ENCODE measurements at regions not wholly inside any gene's neighbourhood (a gene's known extent, or its start where the extent isn't known, plus 50 kb on each side); places are given as distances from the start of the nearest gene placed in this dataset.
"Not testable (repeated sequence)": the region's sequence is repeated elsewhere in the genome, so short reads cannot be mapped to it uniquely, and the experiment has no call there.

DNA sequence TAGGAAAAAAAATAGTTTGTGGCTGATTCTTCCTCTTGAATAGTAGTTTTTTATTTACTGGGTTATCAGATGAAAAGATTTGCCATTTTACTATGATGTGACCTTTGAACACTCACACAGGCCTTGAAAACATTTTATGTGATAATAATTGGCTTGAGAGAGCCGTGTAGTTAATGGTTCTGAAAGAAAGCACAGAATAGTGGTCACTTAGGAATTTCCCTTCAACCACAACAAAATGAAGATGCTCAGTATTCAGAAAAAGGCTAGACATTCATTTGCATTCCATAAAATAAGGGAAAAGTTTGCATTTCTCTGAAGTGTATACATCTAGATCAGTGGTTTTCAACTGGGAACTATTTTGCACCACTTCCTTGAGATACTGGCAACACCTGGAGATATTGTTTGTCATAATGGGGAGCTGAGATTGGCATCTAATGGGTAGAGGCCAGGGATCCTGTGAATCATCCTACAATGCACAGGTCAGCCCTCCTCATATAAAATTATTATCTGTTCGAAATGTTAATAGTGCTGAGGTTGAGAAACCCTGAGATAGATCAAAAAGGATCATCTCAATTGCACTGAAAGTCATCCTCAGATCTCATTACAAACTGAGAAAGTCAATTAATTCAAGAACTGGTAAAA is 446.4 kb upstream of the CCNG1 start:
- DNase-seq (ENCODE audit: low read depth), result no peak

DNA sequence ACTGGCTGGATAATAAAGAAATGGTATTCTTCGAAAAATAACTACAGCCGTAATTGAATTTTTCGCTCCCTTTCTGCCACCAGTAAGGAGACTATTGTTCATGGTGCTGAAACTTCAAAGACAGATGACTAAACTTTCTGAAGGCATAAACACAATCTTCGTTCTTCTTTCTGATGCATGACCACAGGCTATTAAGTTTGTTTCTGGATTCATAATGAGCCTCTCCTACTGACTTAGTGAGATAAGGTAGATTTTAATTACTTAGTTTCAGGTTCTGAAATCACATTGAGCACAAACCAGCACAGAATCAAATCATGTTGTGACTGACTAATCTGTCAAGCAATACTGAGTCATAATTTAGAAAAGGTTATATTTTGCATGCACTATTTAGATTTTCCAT is 441.8 kb upstream of the CCNG1 start:
- DNase-seq (ENCODE audit: low read depth), result no peak

DNA sequence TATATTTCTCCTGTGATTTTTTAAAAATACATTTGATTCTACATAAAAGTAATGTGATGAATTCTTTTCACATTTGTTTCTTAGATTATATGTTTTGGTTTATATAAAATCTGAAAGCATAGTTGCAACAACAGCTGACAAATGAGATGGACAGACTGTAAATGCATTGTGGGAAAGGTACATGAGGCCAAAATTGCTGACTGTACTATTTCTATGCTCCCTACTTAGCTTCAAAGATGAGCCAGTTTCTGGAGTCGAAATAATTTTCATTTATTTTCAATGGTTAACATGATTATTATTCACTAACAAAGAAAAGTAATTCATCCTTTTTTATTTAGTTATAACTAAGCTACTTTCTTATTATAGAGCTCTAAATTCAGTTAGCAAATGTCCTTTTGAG is 441.3 kb upstream of the CCNG1 start:
- no peak for DNase-seq (ENCODE audit: low read depth)

DNA sequence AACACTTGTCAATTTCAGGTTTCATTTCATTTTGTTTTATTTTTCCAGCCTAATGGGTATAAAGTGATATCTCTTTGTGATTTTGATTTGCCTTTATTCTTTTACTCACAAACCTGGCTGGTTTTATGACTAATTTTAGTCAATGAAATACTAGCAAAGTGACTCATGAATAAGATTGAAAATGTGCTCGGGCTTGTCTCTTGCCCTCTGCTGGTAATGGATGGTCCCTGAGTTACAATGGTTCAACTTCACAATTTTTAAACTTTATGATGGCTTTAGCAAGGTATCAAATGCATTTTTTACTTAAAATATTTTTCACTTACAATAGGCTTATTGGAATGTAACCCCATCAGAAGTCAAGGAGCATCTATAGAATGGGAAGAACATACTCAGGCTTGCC is 431.4 kb upstream of the CCNG1 start:
- peak; percentile 2 for DNase-seq (ENCODE audit: low read depth)

DNA sequence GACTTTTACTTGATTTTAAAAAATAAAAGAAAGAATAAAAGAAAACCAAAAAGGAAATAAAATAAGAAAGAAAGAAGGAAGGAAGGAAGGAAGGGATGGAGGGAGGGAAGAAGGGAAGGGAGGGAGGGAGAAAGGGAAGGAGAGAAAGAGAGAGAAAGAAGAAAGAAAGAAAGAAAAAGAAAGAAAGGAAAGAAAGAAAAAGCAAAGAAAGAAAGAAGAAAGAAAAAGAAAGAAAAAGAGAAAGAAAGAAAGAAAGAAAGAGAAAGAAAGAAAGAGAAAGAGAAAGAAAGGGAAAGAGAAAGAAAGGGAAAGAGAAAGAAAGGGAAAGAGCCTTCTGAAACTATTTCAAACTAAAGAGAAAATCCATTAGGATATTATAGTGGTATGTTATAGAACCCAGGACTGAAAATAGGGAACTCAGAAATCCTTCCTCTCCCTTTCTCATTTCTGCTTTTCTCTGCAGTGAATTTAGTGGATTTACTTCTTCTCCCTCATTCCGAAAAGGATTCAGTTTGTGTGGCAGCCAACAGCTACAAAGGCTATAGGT is 414.7 kb upstream of the CCNG1 start:
- no peak for DNase-seq (ENCODE audit: low read depth)

DNA sequence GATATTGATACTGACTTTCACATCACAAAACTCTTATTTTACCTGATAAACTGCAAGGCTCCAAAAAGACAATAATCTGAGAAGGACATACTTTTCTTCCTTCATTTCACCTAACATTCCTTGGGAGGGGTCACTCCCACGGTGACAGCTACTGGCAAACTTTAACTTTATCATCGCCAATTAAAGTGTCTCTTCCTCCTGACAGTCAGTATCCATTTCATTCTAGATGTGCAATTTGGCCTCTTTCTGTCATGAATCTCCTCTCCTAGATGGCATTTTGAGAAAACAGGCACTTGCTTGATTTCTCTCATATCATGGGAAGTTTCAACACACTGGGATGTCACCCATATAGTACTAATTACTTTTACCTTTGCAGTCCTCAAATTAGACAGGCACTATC is 413.5 kb upstream of the CCNG1 start:
- DNase-seq (ENCODE audit: low read depth), result no peak

DNA sequence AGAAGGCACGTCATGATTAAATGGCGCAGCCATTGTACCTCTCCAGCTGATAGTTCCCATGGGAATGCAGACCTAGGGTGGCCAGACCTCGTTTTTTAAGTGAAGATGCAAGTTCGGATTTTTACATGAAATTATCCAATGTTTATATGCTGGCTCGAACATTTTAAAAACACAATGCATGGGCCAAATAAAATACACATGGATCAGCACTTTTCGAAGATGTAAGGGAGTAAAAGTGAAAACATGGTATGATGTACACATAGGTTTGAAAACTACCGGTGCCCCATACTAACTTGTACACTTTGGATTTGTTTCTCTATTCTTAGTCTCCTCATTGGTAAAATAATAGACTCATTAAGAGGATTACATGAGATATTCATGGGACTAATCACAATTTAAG is 412.5 kb upstream of the CCNG1 start:
- no peak for DNase-seq (ENCODE audit: low read depth)

DNA sequence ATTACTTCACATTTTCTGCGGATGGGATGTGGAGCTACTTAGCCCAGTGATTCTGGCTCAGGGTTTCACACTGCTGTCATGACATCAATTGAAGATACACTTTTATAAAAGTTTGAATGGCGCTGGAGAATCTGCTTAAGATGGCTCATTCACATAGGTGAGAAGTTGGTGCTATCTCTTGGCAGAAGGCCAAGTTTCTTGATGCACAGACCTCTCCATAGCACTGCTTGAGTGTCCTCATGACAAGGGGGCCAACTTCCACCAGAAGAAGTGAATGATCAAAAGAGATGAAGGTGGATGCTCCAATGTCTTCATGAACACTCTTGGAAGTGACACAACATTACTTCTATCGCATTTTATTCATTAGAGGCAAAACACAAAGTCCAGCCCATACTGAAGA is 403.7 kb upstream of the CCNG1 start:
- DNase-seq (ENCODE audit: low read depth), result no peak

DNA sequence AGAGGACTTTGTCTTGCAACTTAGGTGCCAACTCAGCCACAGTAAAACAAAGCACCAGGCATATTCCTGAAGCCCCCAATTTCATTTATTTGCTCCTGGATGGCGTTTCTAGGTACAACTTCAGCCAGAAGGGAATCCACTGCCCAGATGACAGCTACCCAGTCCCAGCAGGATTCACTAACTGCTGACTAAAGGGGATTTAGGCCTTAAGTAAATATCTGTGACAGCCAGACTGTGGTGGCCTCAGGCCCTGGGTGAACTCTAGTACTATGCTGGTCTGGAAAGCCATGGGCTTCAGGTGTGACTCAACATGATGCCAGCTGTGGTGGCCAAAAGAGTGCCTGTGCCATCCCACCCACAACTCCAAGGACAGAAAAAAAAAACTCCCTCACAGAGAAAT is 396.1 kb upstream of the CCNG1 start:
- DNase-seq (ENCODE audit: low read depth), result no peak

DNA sequence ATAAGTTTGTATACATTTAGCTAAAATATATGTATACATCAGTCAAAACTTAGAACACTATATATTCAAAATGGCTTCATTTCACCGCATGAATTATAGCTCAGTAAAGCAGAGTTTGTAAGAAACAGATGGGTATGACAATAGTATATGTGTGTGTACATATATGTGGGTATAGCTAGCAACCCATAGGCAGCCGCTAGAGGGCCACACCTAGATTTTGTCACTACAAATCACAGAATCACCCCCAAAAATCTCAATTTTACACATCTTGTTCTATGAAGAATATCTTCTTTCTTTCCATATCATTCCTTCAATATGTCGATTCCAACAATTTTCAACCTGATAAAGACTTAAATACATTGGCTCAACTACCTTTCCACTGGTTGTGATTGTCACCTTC is 357.8 kb upstream of the CCNG1 start:
- DNase-seq (ENCODE audit: low read depth), result peak; percentile 6

DNA sequence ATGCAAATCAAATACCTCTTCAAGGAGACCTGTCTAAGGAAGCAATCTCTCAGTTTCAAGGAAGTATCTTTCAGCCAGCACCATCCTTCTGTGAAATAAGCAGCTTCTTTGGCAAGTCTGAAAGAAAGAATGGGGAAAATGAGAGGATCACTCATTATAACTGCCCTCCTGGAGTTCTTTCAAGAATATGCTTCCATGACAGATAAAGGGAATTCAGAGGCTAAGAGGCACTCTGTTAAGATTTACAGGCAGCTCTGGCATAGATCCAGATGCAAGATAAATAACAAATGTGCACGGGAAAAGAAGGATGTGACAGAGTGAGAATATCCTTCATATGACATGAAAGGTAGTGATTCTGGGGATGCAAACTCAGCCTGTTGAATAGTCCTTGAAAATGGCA is 348.2 kb upstream of the CCNG1 start:
- DNase-seq (ENCODE audit: low read depth), result no peak

DNA sequence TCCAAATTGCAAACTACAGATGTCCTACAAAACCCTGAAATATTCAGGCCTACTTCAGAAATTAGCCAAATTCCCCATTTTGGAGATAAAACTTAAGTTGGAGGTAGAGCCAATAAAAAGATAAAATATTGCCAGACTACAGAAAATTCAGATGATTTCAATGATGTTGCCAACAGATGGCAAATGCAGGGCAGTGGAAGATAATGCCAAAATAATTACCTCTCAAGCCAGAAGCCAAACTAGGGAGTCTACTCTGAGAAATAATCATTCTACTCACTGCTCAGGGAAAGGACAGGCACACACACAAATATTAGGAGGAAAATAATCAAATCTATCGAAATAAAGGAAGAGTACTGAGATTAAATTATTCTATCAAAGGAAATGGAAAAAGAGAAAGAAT is 347.5 kb upstream of the CCNG1 start:
- DNase-seq (ENCODE audit: low read depth), result no peak

DNA sequence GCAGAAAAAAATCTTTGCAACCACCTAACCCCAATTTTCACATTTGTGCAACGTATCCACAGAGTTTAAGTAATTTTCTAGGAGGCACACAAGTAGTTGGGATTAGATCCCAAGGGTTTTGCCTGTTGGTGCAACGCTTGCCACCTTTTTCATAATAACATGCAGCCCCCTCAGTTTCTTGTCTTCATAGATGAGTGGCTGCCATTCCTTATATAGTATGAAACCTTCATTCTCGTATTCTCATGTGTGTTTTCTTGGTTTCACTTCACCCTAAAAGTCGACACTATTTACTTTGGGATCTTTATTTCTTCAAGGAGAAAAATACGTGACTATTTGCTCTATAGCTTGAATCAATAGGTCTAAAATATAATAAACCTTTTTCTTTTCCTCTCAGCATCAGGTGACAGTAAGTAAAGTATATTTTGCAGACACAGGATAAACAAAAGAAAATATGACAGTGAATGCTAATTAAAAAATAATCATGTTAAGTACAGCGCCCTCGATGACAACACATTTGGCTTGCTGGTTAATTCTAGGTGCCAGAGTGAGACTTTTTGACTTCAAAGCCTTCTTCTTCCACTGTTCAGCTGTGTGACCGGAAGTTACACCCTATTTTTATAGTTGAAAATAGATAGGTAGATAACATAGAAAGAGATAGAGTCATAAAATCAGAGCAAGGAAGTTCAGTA is 342.8 kb upstream of the CCNG1 start:
- DNase-seq (ENCODE audit: low read depth), result no peak

DNA sequence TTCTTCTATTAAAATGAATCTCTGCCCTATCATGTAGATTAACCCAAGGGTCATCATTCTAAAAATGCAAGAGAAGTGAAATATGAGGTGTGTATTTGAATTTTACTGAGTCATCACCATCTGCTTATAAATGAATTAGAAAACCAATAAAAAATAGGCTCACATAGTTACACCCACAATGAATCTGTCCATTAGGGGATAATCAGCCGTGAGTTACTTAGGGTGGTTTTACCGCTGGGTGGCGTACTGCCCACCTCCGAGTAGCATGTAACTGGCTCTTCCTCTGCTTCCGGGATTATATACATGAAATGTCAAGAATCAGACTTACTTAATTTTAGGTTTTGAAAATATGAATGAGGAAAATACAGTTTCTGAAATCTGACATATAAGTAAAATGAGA is 332.9 kb upstream of the CCNG1 start:
- DNase-seq (ENCODE audit: low read depth), result no peak

DNA sequence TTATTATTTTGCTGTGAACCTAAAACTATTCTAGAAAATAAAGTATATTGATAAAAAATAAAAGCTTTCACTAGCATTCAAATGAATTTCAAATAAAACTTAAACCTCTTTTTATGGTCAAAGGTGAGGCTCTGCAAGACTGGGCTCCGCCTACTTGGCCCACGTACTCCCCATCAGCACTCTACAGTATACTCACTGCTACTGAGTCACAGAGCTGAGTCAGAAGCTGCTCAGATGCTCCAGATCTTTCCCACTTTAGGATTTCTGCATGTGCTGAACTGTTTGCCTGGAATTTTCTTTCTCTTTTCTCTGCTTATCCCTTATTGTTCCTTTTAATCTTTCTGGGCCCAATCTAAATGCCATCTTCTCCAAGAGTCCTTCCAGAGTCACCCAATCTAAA is 331.9 kb upstream of the CCNG1 start:
- DNase-seq (ENCODE audit: low read depth), result peak; percentile 0

DNA sequence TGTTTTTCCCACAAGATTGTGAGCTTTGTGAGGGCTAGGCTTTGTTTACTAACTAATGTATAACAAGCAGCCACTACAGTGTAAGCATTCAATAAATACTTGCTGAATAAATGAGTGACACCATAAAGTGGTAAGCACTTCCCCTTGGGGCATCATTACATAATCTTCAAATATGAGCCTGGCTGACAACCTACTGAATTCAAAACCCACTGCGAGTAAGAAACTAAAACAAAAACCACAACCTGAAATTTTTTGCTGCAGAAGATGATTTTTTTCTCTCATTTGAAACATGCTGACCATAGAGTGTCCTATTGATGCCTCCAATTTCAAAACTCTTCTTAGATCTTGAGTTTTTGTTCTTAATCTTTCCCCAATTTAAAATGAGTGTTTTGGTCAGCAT is 331.3 kb upstream of the CCNG1 start:
- DNase-seq (ENCODE audit: low read depth), result no peak

DNA sequence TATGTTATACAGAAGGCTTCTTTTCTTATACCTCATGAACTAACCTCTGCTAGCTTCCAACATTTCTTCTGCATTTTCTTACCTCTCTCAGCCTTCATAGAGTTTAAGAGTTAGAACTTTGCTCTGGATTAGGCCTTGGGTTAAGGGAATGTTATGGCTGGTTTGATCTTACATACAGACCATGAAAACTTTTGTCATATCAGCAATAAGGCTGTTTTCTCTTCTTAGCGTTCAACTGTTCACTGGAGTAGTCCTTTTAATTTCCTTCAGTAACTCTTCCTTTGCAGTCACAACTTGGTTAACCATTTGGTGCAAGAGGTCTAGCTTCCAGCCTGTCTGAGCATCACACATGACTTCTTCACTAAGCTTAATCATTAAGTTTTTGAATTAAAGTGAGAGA is 329.0 kb upstream of the CCNG1 start:
- no peak for DNase-seq (ENCODE audit: low read depth)

DNA sequence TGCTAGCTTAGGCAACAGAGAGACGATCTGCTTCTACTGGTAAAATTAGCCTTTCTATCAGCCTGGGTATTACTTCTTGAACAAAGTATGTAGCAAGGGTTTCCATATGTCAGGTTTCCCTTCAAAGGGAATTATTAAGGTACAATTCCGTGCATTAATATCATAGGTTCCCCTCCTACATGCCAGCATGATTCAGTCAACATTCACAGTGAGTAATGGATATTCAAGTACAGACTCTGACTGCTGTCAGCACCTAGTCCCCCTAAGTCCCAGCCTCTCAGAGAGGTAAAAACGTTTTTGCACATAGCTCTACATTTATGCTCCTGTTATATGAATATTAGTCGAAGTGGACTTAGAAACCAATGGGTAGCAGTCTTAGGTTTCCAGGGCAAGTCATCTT is 322.4 kb upstream of the CCNG1 start:
- DNase-seq (ENCODE audit: low read depth), result no peak

DNA sequence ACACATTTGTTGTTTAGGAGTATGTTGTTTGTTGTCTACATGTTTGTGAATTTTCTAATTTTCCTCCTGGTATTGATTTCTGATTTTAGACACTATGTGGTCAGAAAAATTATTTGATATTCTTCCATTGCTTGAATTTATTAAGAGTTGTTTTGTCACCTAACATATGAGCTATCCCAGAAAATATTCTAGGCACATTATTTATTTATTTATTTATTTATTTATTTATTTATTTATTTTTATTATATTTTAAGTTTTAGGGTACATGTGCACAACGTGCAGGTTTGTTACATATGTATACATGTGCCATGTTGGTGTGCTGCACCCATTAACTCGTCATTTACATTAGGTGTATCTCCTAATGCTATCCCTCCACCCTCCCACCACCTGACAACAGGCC is 320.8 kb upstream of the CCNG1 start:
- not testable (repeated sequence) for DNase-seq (ENCODE audit: low read depth)

DNA sequence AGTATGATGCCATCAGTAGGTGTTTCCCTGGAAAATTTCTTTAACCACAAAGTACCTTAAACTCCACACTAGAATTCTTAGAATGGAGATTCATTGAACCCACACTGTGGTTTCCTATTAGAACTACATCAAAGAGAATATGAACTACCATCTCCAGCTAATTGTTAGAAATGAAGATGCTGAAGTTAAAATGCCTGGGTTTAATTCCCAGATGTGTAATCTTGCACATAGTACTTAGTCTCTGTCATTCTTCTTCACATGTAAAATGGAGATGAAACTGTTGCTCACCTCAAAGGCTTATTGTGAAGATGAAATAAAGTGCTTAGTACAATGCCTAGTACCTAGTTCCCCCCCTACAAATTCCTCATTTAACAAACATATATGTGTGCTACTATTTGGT is 303.3 kb upstream of the CCNG1 start:
- no peak for DNase-seq (ENCODE audit: low read depth)

DNA sequence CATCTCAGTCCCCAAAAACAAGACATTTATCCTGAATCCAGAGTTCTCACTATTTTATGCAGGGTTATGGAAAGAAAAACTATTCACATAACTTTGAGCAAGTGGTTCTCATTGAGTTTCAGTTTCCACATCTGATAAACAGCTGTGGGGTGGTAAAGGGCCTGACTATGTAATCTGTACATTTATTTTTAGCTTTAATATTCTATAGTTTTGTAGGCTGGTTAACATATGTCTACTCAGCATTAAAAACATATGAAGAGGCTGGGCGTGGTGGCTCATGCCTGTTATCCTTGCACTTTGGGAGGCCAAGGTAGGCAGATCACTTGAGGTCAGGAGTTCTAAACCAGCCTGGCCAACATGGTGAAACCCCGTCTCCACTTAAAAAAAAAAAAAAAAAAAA is 301.5 kb upstream of the CCNG1 start:
- DNase-seq (ENCODE audit: low read depth), result no peak

DNA sequence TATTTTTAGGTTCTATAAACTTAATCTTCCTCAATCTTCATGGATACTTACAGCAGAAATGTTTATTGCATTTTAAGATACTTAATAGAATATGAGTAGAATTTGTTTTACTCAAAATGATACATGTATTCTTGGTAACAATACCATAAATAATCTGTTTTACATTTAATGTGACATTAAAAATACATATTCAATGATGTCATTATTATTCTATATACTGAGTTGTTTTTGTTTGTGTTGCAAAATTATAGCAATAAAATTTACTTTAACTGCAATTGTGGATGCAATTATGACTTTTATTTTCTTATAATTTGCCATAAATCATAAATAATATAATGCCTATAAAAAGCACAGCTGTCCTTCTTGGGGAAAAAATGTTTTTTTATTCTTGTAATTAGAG is 275.9 kb upstream of the CCNG1 start:
- no peak for DNase-seq (ENCODE audit: low read depth)

DNA sequence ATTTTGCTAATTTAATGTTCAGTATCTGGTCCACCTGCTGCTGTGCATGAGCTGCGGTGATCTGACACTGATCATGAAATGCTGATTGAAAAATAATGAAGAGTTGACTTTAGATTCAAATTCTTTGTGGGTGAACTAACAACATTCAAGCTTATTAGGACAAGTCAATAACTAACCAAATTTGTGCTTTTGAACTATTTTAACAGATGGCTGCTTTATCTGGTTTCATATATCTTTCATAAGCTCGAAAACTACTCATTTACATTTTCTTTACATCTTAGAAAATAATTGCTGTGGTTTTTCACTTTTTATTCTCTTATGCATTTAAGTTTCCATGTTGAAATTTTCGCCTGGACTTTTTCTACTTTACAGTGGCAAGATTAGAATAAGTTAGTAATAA is 274.8 kb upstream of the CCNG1 start:
- no peak for DNase-seq (ENCODE audit: low read depth)

DNA sequence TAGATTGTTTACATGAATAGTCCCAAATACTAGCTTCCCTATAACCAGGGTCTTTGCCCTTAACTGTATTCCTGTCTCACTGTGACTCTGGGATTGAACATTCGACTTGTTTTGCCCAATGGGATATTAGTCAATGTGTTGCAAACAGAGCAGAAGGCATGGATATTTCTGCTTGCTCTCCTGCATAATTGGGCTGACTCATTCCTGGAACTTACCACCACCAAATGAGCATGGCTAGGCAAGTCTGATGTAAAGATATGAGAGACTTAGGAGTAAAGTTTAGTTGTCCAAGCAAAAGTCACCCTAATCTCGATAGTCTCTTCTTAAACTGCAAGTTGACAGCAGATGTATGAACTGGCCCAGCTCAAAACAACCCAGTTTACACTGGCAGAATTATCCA is 273.5 kb upstream of the CCNG1 start:
- DNase-seq (ENCODE audit: low read depth), result no peak

Data from ELR (cell line).